ENCODE measurements at regions not wholly inside any gene's neighbourhood (a gene's known extent, or its start where the extent isn't known, plus 50 kb on each side); places are given as distances from the start of the nearest gene placed in this dataset.

- Mint-ChIP-seq H3K9me3 (no peaks in the 10 kb centered on the region), H3K27me3 (ENCODE audit: low read depth, poor library complexity) (no peaks in the 10 kb centered on the region), H3K27ac (no peak overlapping the region), H3K4me1 (no peaks in the 10 kb centered on the region), H3K36me3 (ENCODE audit: low read depth) (peaks cover 4% of the 10 kb centered on the region), H3K4me3 (no peak overlapping the region)
- TF ChIP-seq CTCF (IDR thresholded peaks at IDR 0.05) = no peak
- DNase-seq = no peak
Observed at GRCh38 chr2:196336207-196336606, 164.8 kb upstream of the STK17B start.

- no peak for TF ChIP-seq CTCF (IDR thresholded peaks at IDR 0.05)
- no peak overlapping the region for H3K27ac Mint-ChIP-seq
- no peak for DNase-seq
- H3K4me3 Mint-ChIP-seq = no peak overlapping the region
- peaks cover 4% of the 10 kb centered on the region for H3K36me3 Mint-ChIP-seq (ENCODE audit: low read depth)
- H3K9me3 Mint-ChIP-seq = no peaks in the 10 kb centered on the region
- no peaks in the 10 kb centered on the region for H3K27me3 Mint-ChIP-seq (ENCODE audit: low read depth, poor library complexity)
- H3K4me1 Mint-ChIP-seq = no peaks in the 10 kb centered on the region
Observed at GRCh38 chr2:196336715-196337114, 165.3 kb upstream of the STK17B start.

- no peaks in the 10 kb centered on the region for H3K27me3 Mint-ChIP-seq (ENCODE audit: low read depth, poor library complexity)
- TF ChIP-seq CTCF (IDR thresholded peaks at IDR 0.05) = peak; percentile 66
- peak; percentile 11 for DNase-seq
- no peak overlapping the region for H3K27ac Mint-ChIP-seq
- peaks cover 4% of the 10 kb centered on the region for H3K36me3 Mint-ChIP-seq (ENCODE audit: low read depth)
- no peaks in the 10 kb centered on the region for H3K4me1 Mint-ChIP-seq
- no peak overlapping the region for H3K4me3 Mint-ChIP-seq
- no peaks in the 10 kb centered on the region for H3K9me3 Mint-ChIP-seq
Observed at GRCh38 chr2:196337208-196337953, 166.0 kb upstream of the STK17B start.

DNA sequence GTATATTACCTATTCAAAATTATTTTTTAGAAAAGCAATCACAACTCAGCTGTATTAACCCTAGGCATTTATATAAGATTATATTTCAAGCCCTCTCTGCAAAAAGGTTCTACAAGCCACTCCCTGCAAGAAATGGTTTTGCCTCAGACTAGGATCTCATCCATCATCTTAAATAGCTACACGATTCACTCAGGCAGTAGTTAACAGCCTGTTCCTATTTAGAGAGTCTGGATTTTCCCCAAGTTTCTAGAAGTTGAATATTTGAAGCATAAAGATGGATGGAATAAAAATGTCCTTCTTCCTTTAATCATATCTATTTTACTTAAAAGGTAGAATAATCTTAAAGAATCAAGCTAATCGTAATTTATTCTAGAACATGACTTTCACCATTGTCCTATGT is 167.1 kb upstream of the STK17B start:
- no peak overlapping the region for H3K27ac Mint-ChIP-seq
- H3K4me3 Mint-ChIP-seq = no peak overlapping the region
- peaks cover 4% of the 10 kb centered on the region for H3K36me3 Mint-ChIP-seq (ENCODE audit: low read depth)
- H3K27me3 Mint-ChIP-seq (ENCODE audit: low read depth, poor library complexity) = no peaks in the 10 kb centered on the region
- H3K9me3 Mint-ChIP-seq = no peaks in the 10 kb centered on the region
- no peak for TF ChIP-seq CTCF (IDR thresholded peaks at IDR 0.05)
- DNase-seq = no peak
- H3K4me1 Mint-ChIP-seq = no peaks in the 10 kb centered on the region

DNA sequence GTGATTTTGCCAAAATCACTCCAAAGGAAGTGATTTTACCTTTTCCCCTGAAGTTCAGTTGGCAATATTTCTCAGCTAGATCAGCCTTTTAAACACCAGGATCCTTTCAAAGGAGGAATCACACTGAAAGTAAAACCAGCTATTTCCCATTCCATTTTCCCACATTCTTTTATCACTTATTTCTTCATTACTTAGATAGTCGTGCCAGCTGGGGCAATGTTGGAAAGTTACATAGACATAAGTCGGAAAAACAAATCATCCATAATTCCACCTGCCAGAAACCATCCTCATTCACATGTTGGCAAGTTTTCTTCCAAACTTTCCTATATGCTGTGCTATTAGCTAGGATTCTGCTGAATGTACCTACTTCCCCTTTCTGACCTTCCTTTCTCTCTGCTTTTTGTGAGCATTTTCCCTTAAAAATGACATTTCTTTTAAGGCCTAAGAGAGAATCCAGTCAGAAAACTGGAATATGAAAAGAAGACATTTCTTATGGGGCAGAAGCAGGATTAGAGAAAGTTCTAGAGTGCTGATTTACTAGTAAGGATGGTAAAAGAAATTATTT is 170.0 kb upstream of the STK17B start:
- Mint-ChIP-seq H3K36me3 (ENCODE audit: low read depth) (no peaks in the 10 kb centered on the region), H3K9me3 (no peaks in the 10 kb centered on the region), H3K27ac (no peak overlapping the region), H3K4me1 (no peaks in the 10 kb centered on the region), H3K27me3 (ENCODE audit: low read depth, poor library complexity) (no peaks in the 10 kb centered on the region), H3K4me3 (no peak overlapping the region)
- TF ChIP-seq CTCF (IDR thresholded peaks at IDR 0.05) = no peak
- no peak for DNase-seq

GRCh38 chr2:196344397-196344796 is 173.0 kb upstream of the STK17B start:
- no peak for DNase-seq
- no peak for TF ChIP-seq CTCF (IDR thresholded peaks at IDR 0.05)
- Mint-ChIP-seq H3K9me3 (no peaks in the 10 kb centered on the region), H3K4me3 (no peak overlapping the region), H3K36me3 (ENCODE audit: low read depth) (no peaks in the 10 kb centered on the region), H3K27me3 (ENCODE audit: low read depth, poor library complexity) (no peaks in the 10 kb centered on the region), H3K4me1 (no peaks in the 10 kb centered on the region), H3K27ac (no peak overlapping the region)
